ENCODE measurements at regions not wholly inside any gene's neighbourhood (a gene's known extent, or its start where the extent isn't known, plus 50 kb on each side); places are given as distances from the start of the nearest gene placed in this dataset.
"Not testable (repeated sequence)": the region's sequence is repeated elsewhere in the genome, so short reads cannot be mapped to it uniquely, and the experiment has no call there.

DNA sequence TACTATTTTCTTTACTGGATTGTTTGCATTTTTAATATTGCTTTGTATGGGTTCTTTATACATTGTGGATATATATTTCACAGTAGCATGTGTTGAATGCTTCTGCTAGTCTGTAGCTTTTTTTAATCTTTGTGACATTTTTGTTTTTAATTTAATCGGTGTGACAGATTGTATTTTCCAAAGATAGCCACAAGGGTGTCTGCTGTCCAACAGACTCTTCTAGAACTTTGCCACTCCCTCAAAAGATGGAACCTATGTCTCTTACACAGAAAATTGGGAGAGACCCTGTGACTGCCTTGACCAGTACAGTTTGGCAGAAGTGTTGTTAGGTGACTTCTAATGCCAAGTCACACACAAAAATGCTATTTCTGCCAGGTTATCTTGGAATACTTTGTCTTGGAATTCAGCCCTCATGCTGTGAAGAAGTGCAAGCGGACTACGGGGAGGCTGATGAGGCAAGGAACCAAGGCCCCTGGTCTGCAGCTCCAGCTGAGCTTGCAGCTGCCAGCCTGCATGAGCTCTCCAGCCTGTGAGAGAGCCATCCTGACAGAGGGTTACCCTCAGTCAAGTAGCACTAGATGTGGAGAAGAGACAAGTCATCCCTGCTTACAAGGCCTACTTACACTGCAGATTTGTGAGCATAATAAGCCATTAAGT lies 110.8 kb downstream of the TDRD15 start:
- no peaks in the 10 kb centered on the region for H3K4me1 ChIP-seq (replicated peaks)
- H3K36me3 ChIP-seq = no peaks in the 10 kb centered on the region
- H3K27ac ChIP-seq = no peak overlapping the region
- H3K9me3 ChIP-seq (replicated peaks) = no peaks in the 10 kb centered on the region
- H3K4me3 ChIP-seq = no peak overlapping the region
- H3K27me3 ChIP-seq (replicated peaks) = no peaks in the 10 kb centered on the region
- no peak for DNase-seq (ENCODE audit: low read depth in 1 of 2, low spot score in 2 of 2)

DNA sequence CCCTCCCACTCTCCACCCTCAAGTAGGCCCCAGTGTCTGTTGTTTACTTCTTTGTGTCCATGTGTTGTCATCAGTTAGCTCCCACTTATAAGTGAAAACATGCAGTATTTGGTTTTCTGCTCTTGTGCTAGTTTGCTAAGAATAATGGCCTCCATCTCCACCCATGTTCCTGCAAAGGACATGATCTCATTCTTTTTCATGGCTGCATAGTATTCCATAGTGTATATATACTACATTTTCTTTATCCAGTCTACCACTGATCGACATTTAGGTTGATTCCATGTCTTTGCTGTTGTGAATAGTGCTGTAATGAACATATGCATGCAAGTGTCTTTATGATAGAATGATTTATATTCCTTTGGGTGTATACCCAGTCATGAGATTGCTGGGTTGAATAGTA lies 116.0 kb downstream of the TDRD15 start:
- not testable (repeated sequence) for H3K36me3 ChIP-seq; H3K27me3 ChIP-seq (replicated peaks); H3K27ac ChIP-seq; DNase-seq (ENCODE audit: low read depth in 1 of 2, low spot score in 2 of 2); H3K4me1 ChIP-seq (replicated peaks); H3K9me3 ChIP-seq (replicated peaks); H3K4me3 ChIP-seq

DNA sequence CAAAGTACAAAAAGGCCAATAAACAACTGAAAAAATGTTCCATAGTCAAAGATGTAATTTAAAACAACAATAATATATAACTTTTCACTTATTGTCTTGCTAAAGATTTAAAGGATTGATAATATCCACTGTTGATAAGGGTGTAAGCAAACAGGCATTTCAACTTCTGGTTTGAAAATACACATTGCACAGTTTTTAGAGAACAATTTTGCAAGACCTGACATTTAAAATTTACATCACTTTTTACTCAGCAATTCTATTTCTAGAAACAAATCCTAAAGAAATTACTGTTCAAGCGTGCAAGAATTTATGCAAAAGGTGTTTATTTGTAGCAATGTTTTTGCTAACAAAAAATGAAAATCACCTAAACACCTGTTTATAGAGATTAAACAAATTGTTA lies 120.4 kb downstream of the TDRD15 start:
- no peak overlapping the region for H3K4me3 ChIP-seq
- no peaks in the 10 kb centered on the region for H3K36me3 ChIP-seq
- no peak for DNase-seq (ENCODE audit: low read depth in 1 of 2, low spot score in 2 of 2)
- no peaks in the 10 kb centered on the region for H3K4me1 ChIP-seq (replicated peaks)
- H3K27me3 ChIP-seq (replicated peaks) = no peaks in the 10 kb centered on the region
- H3K27ac ChIP-seq = no peak overlapping the region
- H3K9me3 ChIP-seq (replicated peaks) = 0 out of 2 replicates have a peak, but pooled peaks cover 2% of the 10 kb centered on the region

- DNase-seq (ENCODE audit: low read depth in 1 of 2, low spot score in 2 of 2) = no peak
- Histone ChIP-seq H3K36me3 (no peaks in the 10 kb centered on the region), H3K27ac (no peak overlapping the region), H3K4me3 (no peak overlapping the region), H3K9me3 (replicated peaks) (no peaks in the 10 kb centered on the region), H3K4me1 (replicated peaks) (no peaks in the 10 kb centered on the region), H3K27me3 (replicated peaks) (no peaks in the 10 kb centered on the region)
Measured at GRCh38 chr2:21245565-21245964, 121.8 kb downstream of the TDRD15 start.

DNA sequence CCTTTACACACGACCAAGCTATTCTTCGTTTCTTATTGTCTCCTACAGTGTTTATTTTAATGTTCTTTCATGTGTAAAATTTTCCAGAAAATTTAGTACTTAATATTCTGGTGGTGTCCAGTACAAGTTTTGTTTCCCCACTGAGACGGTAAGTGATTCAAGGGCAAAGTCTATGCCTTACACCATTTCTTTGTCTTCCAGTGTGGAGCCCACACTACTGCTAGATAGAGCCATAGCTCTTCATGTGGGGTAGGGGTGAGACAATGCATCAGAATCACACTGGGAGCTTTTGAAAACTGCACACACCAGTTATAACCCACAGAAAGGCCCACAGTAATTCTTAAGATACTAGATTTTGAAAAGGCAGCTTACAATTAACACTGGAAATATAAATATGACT lies 125.6 kb downstream of the TDRD15 start:
- H3K36me3 ChIP-seq = no peaks in the 10 kb centered on the region
- H3K9me3 ChIP-seq (replicated peaks) = no peaks in the 10 kb centered on the region
- no peaks in the 10 kb centered on the region for H3K27me3 ChIP-seq (replicated peaks)
- no peaks in the 10 kb centered on the region for H3K4me1 ChIP-seq (replicated peaks)
- H3K4me3 ChIP-seq = no peak overlapping the region
- no peak for DNase-seq (ENCODE audit: low read depth in 1 of 2, low spot score in 2 of 2)
- H3K27ac ChIP-seq = no peak overlapping the region

DNA sequence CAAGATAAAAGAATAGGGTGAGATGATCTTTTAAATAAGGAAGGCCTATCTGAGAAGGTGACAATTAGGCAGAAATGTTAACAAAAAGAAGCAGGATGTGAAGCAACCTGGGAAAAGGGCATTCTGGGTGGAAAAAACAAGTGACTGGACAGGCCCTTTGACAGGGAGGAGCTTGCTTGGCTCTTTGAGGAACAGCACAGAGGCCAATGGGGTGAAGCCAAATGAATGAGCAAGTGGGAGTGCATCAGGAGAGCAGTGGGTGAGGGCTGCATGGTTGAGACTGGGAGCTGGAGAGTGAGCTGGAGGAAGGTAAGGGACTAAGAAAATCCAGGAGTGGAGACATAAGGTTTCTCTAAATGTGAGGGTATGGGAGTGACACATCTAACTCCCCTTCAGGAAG lies 126.9 kb downstream of the TDRD15 start:
- Histone ChIP-seq H3K4me3 (no peak overlapping the region), H3K4me1 (replicated peaks) (no peaks in the 10 kb centered on the region), H3K9me3 (replicated peaks) (no peaks in the 10 kb centered on the region; the same call in none of the 2 replicates), H3K36me3 (no peaks in the 10 kb centered on the region), H3K27me3 (replicated peaks) (no peaks in the 10 kb centered on the region), H3K27ac (no peak overlapping the region)
- DNase-seq (ENCODE audit: low read depth in 1 of 2, low spot score in 2 of 2) = no peak

- no peak overlapping the region for H3K27ac ChIP-seq
- no peak for DNase-seq (ENCODE audit: low read depth in 1 of 2, low spot score in 2 of 2)
- H3K4me3 ChIP-seq = no peak overlapping the region
- H3K9me3 ChIP-seq (replicated peaks) = no peaks in the 10 kb centered on the region; the same call in none of the 2 replicates
- H3K36me3 ChIP-seq = no peaks in the 10 kb centered on the region
- no peaks in the 10 kb centered on the region for H3K27me3 ChIP-seq (replicated peaks)
- H3K4me1 ChIP-seq (replicated peaks) = no peaks in the 10 kb centered on the region
Measured at GRCh38 chr2:21251216-21251980, 127.6 kb downstream of the TDRD15 start.

DNA sequence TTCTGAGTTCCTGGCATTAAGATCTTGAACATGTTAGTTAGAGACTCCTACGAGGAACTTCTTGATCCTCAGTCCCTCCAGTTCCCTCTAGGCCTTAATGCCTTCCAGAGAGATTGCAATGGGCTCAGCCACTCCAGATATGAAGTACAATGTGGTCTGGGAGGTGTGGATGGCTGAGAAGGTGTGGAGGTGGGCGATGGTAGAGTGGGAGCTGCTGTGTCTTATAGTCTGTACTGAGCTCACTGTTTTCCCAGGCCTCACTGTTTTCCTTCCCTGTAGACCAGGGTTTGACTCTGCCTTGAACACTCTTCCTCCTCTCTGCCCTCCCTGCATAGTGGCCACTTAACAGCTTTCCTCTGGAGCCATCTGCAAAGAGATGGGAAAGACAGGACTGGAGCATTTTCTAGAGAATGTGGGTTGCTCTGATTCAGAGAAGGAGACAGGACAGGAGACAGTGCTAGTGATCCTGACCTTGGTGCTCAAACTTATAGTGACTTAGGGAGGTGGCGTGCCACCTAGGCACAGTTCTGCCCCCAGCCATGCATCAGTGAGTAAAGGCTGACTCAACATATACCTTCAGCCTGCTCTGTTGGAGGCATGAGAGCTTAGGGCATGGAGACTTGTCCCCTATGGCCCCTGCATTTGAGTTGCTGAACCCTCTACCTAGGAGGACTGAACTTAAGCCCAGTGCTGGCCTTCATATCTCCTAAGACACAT lies 129.7 kb downstream of the TDRD15 start:
- no peak overlapping the region for H3K4me3 ChIP-seq
- H3K27me3 ChIP-seq (replicated peaks) = no peaks in the 10 kb centered on the region
- no peaks in the 10 kb centered on the region; the same call in none of the 2 replicates for H3K9me3 ChIP-seq (replicated peaks)
- no peak for DNase-seq (ENCODE audit: low read depth in 1 of 2, low spot score in 2 of 2)
- H3K4me1 ChIP-seq (replicated peaks) = no peaks in the 10 kb centered on the region
- no peaks in the 10 kb centered on the region for H3K36me3 ChIP-seq
- no peak overlapping the region for H3K27ac ChIP-seq

DNA sequence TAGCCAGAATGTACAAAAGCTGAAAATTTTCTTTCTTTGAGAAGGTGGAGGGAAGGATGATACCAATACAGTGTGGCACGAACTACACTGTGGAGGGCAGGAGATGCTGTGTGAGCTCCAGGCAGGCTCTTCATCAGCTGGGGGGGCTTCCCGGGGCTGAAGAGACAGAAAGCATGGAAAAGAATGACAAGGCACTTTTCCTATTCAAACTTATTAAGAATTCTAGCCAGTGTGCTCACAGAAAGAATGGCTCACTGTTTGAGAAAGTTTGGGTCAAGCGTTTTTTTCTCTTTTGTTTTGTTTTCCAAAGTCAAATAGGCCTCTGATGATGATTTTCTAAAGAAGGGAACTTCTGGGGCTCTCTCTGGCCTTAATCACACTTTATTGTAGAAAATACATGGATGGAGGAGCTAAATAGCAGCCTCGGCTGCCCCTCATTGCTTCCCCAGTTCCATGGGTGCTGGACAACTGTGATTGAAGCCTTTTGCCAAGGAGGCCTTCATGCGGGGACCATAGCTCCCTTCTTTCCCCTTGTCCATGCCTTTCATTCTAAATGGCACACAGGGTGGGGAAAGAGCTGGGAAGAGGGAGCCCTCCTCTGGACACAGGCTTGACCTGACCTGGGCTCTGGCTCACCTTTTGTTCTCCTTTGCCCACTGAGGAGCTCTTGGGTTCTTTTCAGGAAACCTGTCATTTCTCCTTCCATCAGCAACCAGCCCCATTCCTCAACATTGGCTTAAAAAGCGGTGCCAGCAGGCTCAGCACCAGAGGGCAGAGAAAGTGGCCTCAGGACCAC lies 130.6 kb downstream of the TDRD15 start:
- Histone ChIP-seq H3K27ac (no peak overlapping the region), H3K4me1 (replicated peaks) (no peaks in the 10 kb centered on the region), H3K4me3 (no peak overlapping the region), H3K27me3 (replicated peaks) (no peaks in the 10 kb centered on the region), H3K9me3 (replicated peaks) (no peaks in the 10 kb centered on the region; the same call in none of the 2 replicates), H3K36me3 (no peaks in the 10 kb centered on the region)
- no peak for DNase-seq (ENCODE audit: low read depth in 1 of 2, low spot score in 2 of 2)

- Histone ChIP-seq H3K27ac (no peak overlapping the region), H3K9me3 (replicated peaks) (no peaks in the 10 kb centered on the region; the same call in none of the 2 replicates), H3K36me3 (no peaks in the 10 kb centered on the region), H3K27me3 (replicated peaks) (no peaks in the 10 kb centered on the region), H3K4me1 (replicated peaks) (no peaks in the 10 kb centered on the region), H3K4me3 (no peak overlapping the region)
- no peak for DNase-seq (ENCODE audit: low read depth in 1 of 2, low spot score in 2 of 2)
Measured at GRCh38 chr2:21256006-21256405, 132.2 kb downstream of the TDRD15 start.

DNA sequence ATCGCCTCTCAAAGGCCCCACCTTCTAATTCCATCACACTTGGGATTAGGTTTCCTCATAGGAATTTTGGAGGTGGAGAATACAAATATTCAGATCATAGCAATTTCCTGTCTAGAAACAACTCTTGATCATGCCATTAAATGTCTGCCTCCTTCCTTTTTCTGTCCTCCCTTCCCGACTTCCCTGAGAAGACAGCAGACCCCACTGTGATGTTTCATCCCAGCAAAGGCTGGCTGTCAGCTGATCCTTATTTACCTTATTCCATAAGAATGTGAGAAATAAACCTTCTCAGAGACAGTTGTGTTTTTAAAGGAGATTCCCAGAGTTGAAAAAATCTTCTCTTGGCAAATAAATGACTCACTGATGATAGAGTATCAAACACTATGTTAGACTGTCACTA lies 133.9 kb downstream of the TDRD15 start:
- Histone ChIP-seq H3K27ac (no peak overlapping the region), H3K4me1 (replicated peaks) (no peaks in the 10 kb centered on the region), H3K9me3 (replicated peaks) (no peaks in the 10 kb centered on the region; the same call in none of the 2 replicates), H3K4me3 (no peak overlapping the region), H3K36me3 (no peaks in the 10 kb centered on the region), H3K27me3 (replicated peaks) (no peaks in the 10 kb centered on the region)
- peak in 1 of 2 experiments; percentile 8 for DNase-seq (ENCODE audit: low read depth in 1 of 2, low spot score in 2 of 2)

DNA sequence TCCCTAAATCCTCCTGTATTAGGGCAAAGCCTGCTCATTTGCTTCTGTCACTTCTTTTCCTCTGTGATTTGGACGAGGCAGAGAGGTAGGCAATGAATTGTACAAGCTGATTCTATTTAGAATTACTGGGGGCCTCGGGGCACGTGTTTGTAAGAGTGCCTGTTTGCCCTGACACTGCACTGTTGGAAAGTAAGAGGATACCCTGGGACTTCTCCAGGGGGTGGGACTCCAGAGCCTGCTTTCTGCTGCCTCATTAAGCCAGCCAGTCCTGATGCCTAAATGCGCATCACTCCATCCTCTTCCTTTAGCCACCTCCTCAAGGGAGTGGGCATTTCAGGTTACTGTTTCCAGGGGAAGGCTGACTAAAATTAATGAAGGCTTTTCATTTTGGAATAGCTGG lies 134.3 kb downstream of the TDRD15 start:
- Histone ChIP-seq H3K27ac (no peak overlapping the region), H3K4me1 (replicated peaks) (no peaks in the 10 kb centered on the region), H3K27me3 (replicated peaks) (no peaks in the 10 kb centered on the region), H3K36me3 (no peaks in the 10 kb centered on the region), H3K4me3 (no peak overlapping the region), H3K9me3 (replicated peaks) (no peaks in the 10 kb centered on the region; the same call in none of the 2 replicates)
- no peak for DNase-seq (ENCODE audit: low read depth in 1 of 2, low spot score in 2 of 2)

GRCh38 chr2:21260311-21260710 lies 136.5 kb downstream of the TDRD15 start:
- no peaks in the 10 kb centered on the region for H3K4me1 ChIP-seq (replicated peaks)
- no peak overlapping the region for H3K27ac ChIP-seq
- no peak overlapping the region for H3K4me3 ChIP-seq
- DNase-seq (ENCODE audit: low read depth in 1 of 2, low spot score in 2 of 2) = no peak
- no peaks in the 10 kb centered on the region; the same call in 1 of the 2 replicates for H3K9me3 ChIP-seq (replicated peaks)
- no peaks in the 10 kb centered on the region for H3K36me3 ChIP-seq
- no peaks in the 10 kb centered on the region for H3K27me3 ChIP-seq (replicated peaks)

All from SJSA1 (cell line).